Activated naive CD4-positive, alpha-beta T cell treated with anti-CD3 and anti-CD28 coated beads for 36 hours (primary cell): ENCODE measurements at regions not wholly inside any gene's neighbourhood (a gene's known extent, or its start where the extent isn't known, plus 50 kb on each side); places are given as distances from the start of the nearest gene placed in this dataset.
"Not testable (repeated sequence)": the region's sequence is repeated elsewhere in the genome, so short reads cannot be mapped to it uniquely, and the experiment has no call there.

Experiments used
- CTCF ChIA-PET: fragments of 350-600 bp; sonication (Branson Sonifier 250); formaldehyde crosslinking; loops from one replicate; lab custom pipeline; 2021; ENCODE audit warnings: antibody characterized with exemption; lab: Charles Lee
- DNase-seq: peaks from one replicate; pipeline ENCODE4 v3.0.0-alpha.2; 2020
- H3K27ac Mint-ChIP-seq: one replicate; pipeline ENCODE4 v1.8.0; 2021; ENCODE audit warnings: mild to moderate bottlenecking, mixed read lengths
- H3K27me3 Mint-ChIP-seq: one replicate; pipeline ENCODE4 v1.8.0; 2021; ENCODE audit warnings: low read depth, mixed read lengths
- H3K36me3 Mint-ChIP-seq: one replicate; pipeline ENCODE4 v1.8.0; 2021; ENCODE audit warnings: low read depth, mixed read lengths
- H3K4me1 Mint-ChIP-seq: one replicate; pipeline ENCODE4 v1.8.0; 2021; ENCODE audit warnings: low read depth, mixed read lengths
- H3K4me3 Mint-ChIP-seq: one replicate; pipeline ENCODE4 v1.8.0; 2021; ENCODE audit warnings: mild to moderate bottlenecking, moderate library complexity, mixed read lengths
- H3K9me3 Mint-ChIP-seq: one replicate; pipeline ENCODE4 v1.8.0; 2021; ENCODE audit warnings: mixed read lengths
- intact Hi-C: fragments of 100-400 bp; cut with micrococcal nuclease; formaldehyde crosslinking; loops from one replicate; pipeline ENCODE4 v1.15.1; 2023

- Mint-ChIP-seq H3K27ac (no peak overlapping the region), H3K27me3 (no peaks in the 10 kb centered on the region), H3K4me1 (no peaks in the 10 kb centered on the region), H3K9me3 (peaks cover 10% of the 10 kb centered on the region), H3K4me3 (no peak overlapping the region), H3K36me3 (peaks cover 1% of the 10 kb centered on the region)
- CTCF ChIA-PET: no interaction called here
- intact Hi-C loops: no loop called here
- no peak for DNase-seq
Observed at GRCh38 chr4:62531731-62532130, 1331.6 kb downstream of the ADGRL3 start.

DNA sequence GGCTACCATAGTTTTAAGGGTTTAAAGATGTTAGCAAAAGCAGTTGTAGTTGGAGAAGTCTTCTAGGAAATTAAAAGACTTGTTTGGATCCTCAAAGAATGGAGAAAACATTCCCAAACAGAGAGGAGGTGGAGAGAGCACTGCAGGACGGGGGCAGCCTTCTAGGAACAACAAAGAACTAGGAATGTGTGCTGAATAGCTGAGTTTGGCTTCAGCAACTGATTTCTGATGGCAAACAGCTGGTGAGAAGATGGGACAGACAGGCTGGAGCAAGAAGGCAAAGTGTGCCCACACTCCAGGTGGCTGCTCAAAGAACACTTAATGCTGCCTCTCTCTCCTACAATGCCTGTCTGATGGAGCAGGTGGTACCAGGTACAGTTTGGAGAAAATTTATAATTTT, 1331.1 kb downstream of the ADGRL3 start:
- H3K36me3 Mint-ChIP-seq: peaks cover 1% of the 10 kb centered on the region
- H3K27ac Mint-ChIP-seq: no peak overlapping the region
- H3K4me3 Mint-ChIP-seq: no peak overlapping the region
- intact Hi-C loops: no loop called here
- no peaks in the 10 kb centered on the region for H3K27me3 Mint-ChIP-seq
- peaks cover 10% of the 10 kb centered on the region for H3K9me3 Mint-ChIP-seq
- CTCF ChIA-PET: no interaction called here
- no peak for DNase-seq
- H3K4me1 Mint-ChIP-seq: no peaks in the 10 kb centered on the region

GRCh38 chr4:62528874-62529273, 1328.7 kb downstream of the ADGRL3 start:
- Mint-ChIP-seq H3K4me3 (no peak overlapping the region), H3K27ac (no peak overlapping the region), H3K36me3 (no peaks in the 10 kb centered on the region), H3K9me3 (peaks cover 9% of the 10 kb centered on the region), H3K27me3 (no peaks in the 10 kb centered on the region), H3K4me1 (no peaks in the 10 kb centered on the region)
- DNase-seq: no peak
- CTCF ChIA-PET: no interaction called here
- intact Hi-C loops: no loop called here

GRCh38 chr4:62526671-62527070, 1326.5 kb downstream of the ADGRL3 start:
- Mint-ChIP-seq H3K4me1 (no peaks in the 10 kb centered on the region), H3K27me3 (no peaks in the 10 kb centered on the region), H3K9me3 (peaks cover 13% of the 10 kb centered on the region), H3K27ac (no peak overlapping the region), H3K36me3 (no peaks in the 10 kb centered on the region), H3K4me3 (no peak overlapping the region)
- intact Hi-C loops: no loop called here
- DNase-seq: no peak
- CTCF ChIA-PET: no interaction called here

- Mint-ChIP-seq H3K9me3 (peaks cover 11% of the 10 kb centered on the region), H3K27ac (no peak overlapping the region), H3K36me3 (no peaks in the 10 kb centered on the region), H3K27me3 (no peaks in the 10 kb centered on the region), H3K4me3 (no peak overlapping the region), H3K4me1 (no peaks in the 10 kb centered on the region)
- intact Hi-C loops: no loop called here
- DNase-seq: no peak
- CTCF ChIA-PET: no interaction called here
Observed at GRCh38 chr4:62523256-62523655, 1323.1 kb downstream of the ADGRL3 start.

- Mint-ChIP-seq H3K27ac (no peak overlapping the region), H3K4me3 (no peak overlapping the region), H3K36me3 (no peaks in the 10 kb centered on the region), H3K9me3 (peaks cover 13% of the 10 kb centered on the region), H3K27me3 (no peaks in the 10 kb centered on the region), H3K4me1 (no peaks in the 10 kb centered on the region)
- DNase-seq: no peak
- CTCF ChIA-PET: no interaction called here
- intact Hi-C loops: no loop called here
Observed at GRCh38 chr4:62522273-62522672, 1322.1 kb downstream of the ADGRL3 start.

DNA sequence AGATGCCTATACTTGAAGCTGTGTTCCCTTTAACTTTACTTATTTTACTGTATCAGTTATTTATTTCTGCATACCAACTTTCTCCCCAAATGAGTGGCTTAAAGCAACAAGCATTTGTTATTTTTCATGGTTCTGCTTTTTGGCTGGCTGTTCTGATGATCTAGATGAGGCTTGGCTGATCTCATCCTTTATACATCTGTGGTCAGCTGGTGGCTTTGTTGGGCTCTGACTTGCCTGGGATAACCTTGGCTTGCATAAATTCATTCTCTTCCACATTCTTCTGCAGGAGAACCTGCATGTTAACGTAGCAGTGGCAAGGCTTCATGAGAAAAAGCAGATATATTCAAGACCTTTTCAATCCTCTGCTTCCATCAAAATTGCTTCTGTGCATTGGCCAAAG, 1317.6 kb downstream of the ADGRL3 start:
- Mint-ChIP-seq H3K9me3 (peaks cover 3% of the 10 kb centered on the region), H3K27me3 (no peaks in the 10 kb centered on the region), H3K36me3 (no peaks in the 10 kb centered on the region), H3K27ac (no peak overlapping the region), H3K4me1 (no peaks in the 10 kb centered on the region), H3K4me3 (no peak overlapping the region)
- intact Hi-C loops: no loop called here
- DNase-seq: no peak
- CTCF ChIA-PET: no interaction called here

GRCh38 chr4:62513306-62513705, 1313.2 kb downstream of the ADGRL3 start:
- DNase-seq: no peak
- CTCF ChIA-PET: no interaction called here
- Mint-ChIP-seq H3K4me3 (no peak overlapping the region), H3K36me3 (no peaks in the 10 kb centered on the region), H3K27me3 (no peaks in the 10 kb centered on the region), H3K27ac (no peak overlapping the region), H3K9me3 (peaks cover 6% of the 10 kb centered on the region), H3K4me1 (no peaks in the 10 kb centered on the region)
- intact Hi-C loops: no loop called here

DNA sequence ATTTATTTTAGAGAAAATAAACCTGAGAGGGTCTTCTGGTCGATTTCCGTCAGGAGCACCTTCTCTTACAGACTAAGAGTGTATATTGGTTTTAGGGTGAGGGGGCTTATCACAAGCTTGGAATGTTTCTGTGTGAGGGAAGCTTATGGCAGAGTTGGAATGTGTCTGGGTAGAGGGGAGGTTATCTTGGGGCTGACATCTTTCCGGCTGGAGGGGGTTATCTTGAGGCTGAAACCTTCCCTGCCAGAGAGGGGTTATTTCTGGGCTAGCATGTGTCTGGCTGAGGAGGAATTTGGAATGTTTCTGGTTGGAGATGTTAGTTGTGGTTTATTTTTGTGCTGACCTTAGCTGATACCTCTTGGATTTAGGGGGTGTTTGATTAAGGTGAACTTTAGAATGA, 1312.1 kb downstream of the ADGRL3 start:
- Mint-ChIP-seq H3K4me1 (no peaks in the 10 kb centered on the region), H3K27ac (no peak overlapping the region), H3K4me3 (no peak overlapping the region), H3K27me3 (no peaks in the 10 kb centered on the region), H3K36me3 (no peaks in the 10 kb centered on the region), H3K9me3 (peaks cover 4% of the 10 kb centered on the region)
- CTCF ChIA-PET: no interaction called here
- no peak for DNase-seq
- intact Hi-C loops: no loop called here

DNA sequence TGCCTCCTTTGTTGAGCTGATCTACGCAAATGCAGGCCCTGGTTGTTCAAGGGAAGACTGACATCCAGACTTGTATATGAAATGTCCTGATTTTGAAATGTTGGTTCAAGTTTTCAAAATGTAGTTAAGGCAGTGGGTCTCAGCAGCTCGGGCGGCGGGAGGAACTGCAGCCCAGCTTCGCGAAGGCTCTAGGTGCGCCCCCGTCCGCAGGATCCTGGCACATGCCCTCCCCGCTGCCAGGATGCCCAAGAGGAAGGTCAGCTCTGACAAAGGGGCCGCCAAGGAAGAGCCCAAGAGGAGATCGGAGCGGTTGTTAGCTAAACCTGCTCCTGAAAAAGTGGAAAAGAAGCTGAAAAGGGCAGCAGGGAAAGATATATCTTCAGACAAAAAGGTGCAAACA, 1310.1 kb downstream of the ADGRL3 start:
- intact Hi-C loops: no loop called here
- H3K27me3 Mint-ChIP-seq: no peaks in the 10 kb centered on the region
- CTCF ChIA-PET: interaction anchor here (0.7 kb wide), 1 partner anchor 1468 kb away, joined by 4 read pairs; no protein-coding TSS in a partner anchor
- no peaks in the 10 kb centered on the region for H3K4me1 Mint-ChIP-seq
- peaks cover 4% of the 10 kb centered on the region for H3K9me3 Mint-ChIP-seq
- DNase-seq: no peak
- no peak overlapping the region for H3K27ac Mint-ChIP-seq
- H3K4me3 Mint-ChIP-seq: no peak overlapping the region
- no peaks in the 10 kb centered on the region for H3K36me3 Mint-ChIP-seq

DNA sequence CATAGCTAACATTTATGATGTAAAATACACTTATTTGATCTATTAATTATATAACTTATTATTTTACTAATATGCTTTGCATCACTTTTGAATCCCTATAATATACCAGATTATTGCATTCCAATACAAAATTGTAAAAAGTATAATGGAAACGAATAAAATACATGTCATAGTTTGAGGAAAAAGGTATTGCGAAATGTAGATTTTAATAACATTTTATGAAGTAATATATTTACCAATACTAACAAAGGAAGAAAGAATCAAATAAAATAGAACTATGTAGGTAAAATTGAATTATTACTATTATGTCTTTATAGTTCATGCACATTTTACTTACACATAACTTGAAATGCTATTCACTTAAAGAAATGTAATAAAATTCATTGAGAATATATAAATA, 1300.2 kb downstream of the ADGRL3 start:
- Mint-ChIP-seq H3K36me3 (no peaks in the 10 kb centered on the region), H3K27me3 (no peaks in the 10 kb centered on the region), H3K27ac (no peak overlapping the region), H3K4me3 (no peak overlapping the region), H3K9me3 (peaks cover 6% of the 10 kb centered on the region), H3K4me1 (no peaks in the 10 kb centered on the region)
- CTCF ChIA-PET: no interaction called here
- intact Hi-C loops: no loop called here
- DNase-seq: no peak

GRCh38 chr4:62495032-62495431, 1294.9 kb downstream of the ADGRL3 start:
- Mint-ChIP-seq H3K27ac (no peak overlapping the region), H3K36me3 (no peaks in the 10 kb centered on the region), H3K4me3 (no peak overlapping the region), H3K9me3 (peaks cover 6% of the 10 kb centered on the region), H3K4me1 (no peaks in the 10 kb centered on the region), H3K27me3 (no peaks in the 10 kb centered on the region)
- peak; percentile 4 for DNase-seq
- intact Hi-C loops: no loop called here
- CTCF ChIA-PET: no interaction called here

GRCh38 chr4:62491756-62492155, 1291.6 kb downstream of the ADGRL3 start:
- H3K4me3 Mint-ChIP-seq, H3K4me1 Mint-ChIP-seq, intact Hi-C loops, DNase-seq, H3K27ac Mint-ChIP-seq, H3K36me3 Mint-ChIP-seq, H3K9me3 Mint-ChIP-seq, CTCF ChIA-PET, H3K27me3 Mint-ChIP-seq: not testable (repeated sequence)

- CTCF ChIA-PET: no interaction called here
- intact Hi-C loops: no loop called here
- no peak for DNase-seq
- no peaks in the 10 kb centered on the region for H3K36me3 Mint-ChIP-seq
- H3K27ac Mint-ChIP-seq: no peak overlapping the region
- H3K9me3 Mint-ChIP-seq: peaks cover 9% of the 10 kb centered on the region
- no peaks in the 10 kb centered on the region for H3K4me1 Mint-ChIP-seq
- H3K4me3 Mint-ChIP-seq: no peak overlapping the region
- no peaks in the 10 kb centered on the region for H3K27me3 Mint-ChIP-seq
Observed at GRCh38 chr4:62490635-62491034, 1290.5 kb downstream of the ADGRL3 start.
